CD14-positive monocyte (primary cell): ENCODE measurements at regions not wholly inside any gene's neighbourhood (a gene's known extent, or its start where the extent isn't known, plus 50 kb on each side); places are given as distances from the start of the nearest gene placed in this dataset.

Experiments
- DNase-seq, 3 donors: peaks; one replicate each; pipeline ENCODE4 v3.0.0-alpha.2; 2011 to 2022
- H2AFZ ChIP-seq: 2 replicates; pipeline ENCODE4 v1.6.0; 2012; ENCODE audit warnings: mild to moderate bottlenecking, low read depth, low read length, inconsistent platforms; ENCODE audit not compliant: insufficient read depth, poor library complexity, severe bottlenecking
- H3K27ac ChIP-seq, 2 donors: 1 replicate in 1 of 2; 2 replicates in 1 of 2; pipeline ENCODE4 v1.5.1; 2012 to 2013; ENCODE audit warnings: low read length in 2 of 2, control low read depth in 1 of 2, inconsistent platforms in 1 of 2, low read depth in 1 of 2, mild to moderate bottlenecking in 1 of 2
- H3K27me3 ChIP-seq, 2 donors: one replicate each; pipeline versions ENCODE4 v1.6.0 to v1.6.1; 2011 to 2013; ENCODE audit warnings: low read length in 2 of 2; ENCODE audit not compliant: control insufficient read depth in 2 of 2, insufficient read depth in 2 of 2
- H3K36me3 ChIP-seq, 2 donors: replicated peaks in 1 of 2; 1 replicate in 1 of 2; 2 replicates in 1 of 2; pipeline versions ENCODE4 v1.5.1 to v1.6.1; 2012 to 2013; ENCODE audit warnings: low read length in 2 of 2, control low read depth in 1 of 2, inconsistent platforms in 1 of 2, mild to moderate bottlenecking in 1 of 2; ENCODE audit not compliant: insufficient read depth in 2 of 2, control insufficient read depth in 1 of 2
- H3K4me1 ChIP-seq, 2 donors: 1 replicate in 1 of 2; 2 replicates in 1 of 2; pipeline versions ENCODE4 v1.5.1 to v1.6.1; 2012 to 2013; ENCODE audit warnings: low read length in 2 of 2, control low read depth in 1 of 2, inconsistent platforms in 1 of 2, mild to moderate bottlenecking in 1 of 2, moderate library complexity in 1 of 2; ENCODE audit not compliant: insufficient read depth in 2 of 2, control insufficient read depth in 1 of 2
- H3K4me2 ChIP-seq: replicated peaks from 2 replicates; pipeline ENCODE3; 2012; ENCODE audit warnings: low read length, moderate library complexity, mild to moderate bottlenecking; ENCODE audit not compliant: poor library complexity, severe bottlenecking; ENCODE audit errors: extremely low read depth
- H3K4me3 ChIP-seq, 3 experiments: fragments of 200-600 bp in 1 of 3; sonication (generic) in 1 of 3; replicated peaks in 1 of 3; 1 replicate in 2 of 3; 2 replicates in 1 of 3; pipeline ENCODE4 v1.5.1; 2011 to 2013; ENCODE audit warnings: low read length in 3 of 3, mild to moderate bottlenecking in 3 of 3, control low read depth in 2 of 3, low read depth in 2 of 3, inconsistent platforms in 1 of 3, moderate library complexity in 1 of 3
- H3K79me2 ChIP-seq: 2 replicates; pipeline ENCODE4 v1.6.0; 2012; ENCODE audit warnings: mild to moderate bottlenecking, control low read depth, inconsistent platforms, low read length, moderate library complexity; ENCODE audit not compliant: insufficient read depth
- H3K9ac ChIP-seq: 2 replicates; pipeline ENCODE4 v1.6.0; 2017; ENCODE audit warnings: low read length, mild to moderate bottlenecking; ENCODE audit not compliant: insufficient read depth, poor library complexity, severe bottlenecking
- H3K9me3 ChIP-seq, 2 donors: replicated peaks in 1 of 2; 1 replicate in 1 of 2; 2 replicates in 1 of 2; pipeline versions ENCODE4 v1.5.1 to v1.6.1; 2012 to 2013; ENCODE audit warnings: low read length in 2 of 2, control low read depth in 1 of 2; ENCODE audit not compliant: control insufficient read depth in 1 of 2, insufficient read depth in 1 of 2
- H4K20me1 ChIP-seq: 2 replicates; pipeline ENCODE4 v1.6.0; 2012; ENCODE audit warnings: mild to moderate bottlenecking, low read length, control low read depth, moderate library complexity; ENCODE audit not compliant: insufficient read depth
- H3K27ac Mint-ChIP-seq, 7 donors: one replicate each; pipeline ENCODE4 v1.8.0; 2020; ENCODE audit warnings: mild to moderate bottlenecking in 7 of 7, mixed read lengths in 7 of 7, moderate library complexity in 6 of 7, inconsistent platforms in 2 of 7
- H3K27me3 Mint-ChIP-seq, 3 donors: one replicate each; pipeline ENCODE4 v1.8.0; 2021 to 2022; ENCODE audit warnings: low read depth in 3 of 3, mild to moderate bottlenecking in 3 of 3, mixed read lengths in 3 of 3, moderate library complexity in 3 of 3, inconsistent platforms in 1 of 3
- H3K36me3 Mint-ChIP-seq, 2 donors: one replicate each; pipeline ENCODE4 v1.8.0; 2020; ENCODE audit warnings: mixed read lengths in 2 of 2, inconsistent platforms in 1 of 2, mild to moderate bottlenecking in 1 of 2
- H3K4me1 Mint-ChIP-seq: one replicate; pipeline ENCODE4 v1.8.0; 2020; ENCODE audit warnings: mild to moderate bottlenecking, mixed read lengths
- H3K4me3 Mint-ChIP-seq, 2 donors: one replicate each; pipeline ENCODE4 v1.8.0; 2020; ENCODE audit warnings: mild to moderate bottlenecking in 2 of 2, mixed read lengths in 2 of 2, moderate library complexity in 1 of 2
- H3K9me3 Mint-ChIP-seq, 7 donors: one replicate each; pipeline ENCODE4 v1.8.0; 2020 to 2022; ENCODE audit warnings: mixed read lengths in 7 of 7, mild to moderate bottlenecking in 6 of 7, moderate library complexity in 6 of 7, inconsistent platforms in 2 of 7
- WGBS: methylation state at CpG from one replicate; pipeline ENCODE4 v1.1.5; 2013; ENCODE audit warnings: missing lambda C conversion rate; ENCODE audit not compliant: insufficient coverage; 5-methylcytosine and 5-hydroxymethylcytosine counted together
- intact Hi-C, 2 donors: fragments of 100-400 bp; cut with micrococcal nuclease; formaldehyde crosslinking; loops; one replicate each; pipeline versions ENCODE4 v1.15.0 to v1.15.1; 2023
- TF ChIP-seq, protein P1 (sequence below): fragments of 200-600 bp; IDR thresholded peaks from one replicate; pipeline ENCODE4 v1.8.0; 2022; ENCODE audit warnings: antibody characterized with exemption, mild to moderate bottlenecking

GRCh38 chr11:69918231-69918937 lies 99.2 kb upstream of the FGF3 start:
- Mint-ChIP-seq H3K4me3 (no peak overlapping the region), H3K4me1 (no peaks in the 10 kb centered on the region), H3K9me3 (peaks cover 2 to 12% (median 7%) of the 10 kb centered on the region in 7 donors), H3K27me3 (peaks cover 15 to 35% (median 27%) of the 10 kb centered on the region in 3 donors), H3K36me3 (no peaks in the 10 kb centered on the region), H3K27ac (peak overlapping the region in 1 of 7 donors; percentile 40)
- Histone ChIP-seq H3K9me3 (no peaks in the 10 kb centered on the region), H3K36me3 (no peaks in the 10 kb centered on the region), H4K20me1 (no peaks in the 10 kb centered on the region), H2AFZ (no peak overlapping the region), H3K4me1 (no peaks in the 10 kb centered on the region), H3K4me2 (no peak overlapping the region), H3K9ac (no peak overlapping the region), H3K4me3 (no peak overlapping the region), H3K79me2 (no peaks in the 10 kb centered on the region), H3K27ac (no peak overlapping the region), H3K27me3 (peaks cover 0 to 6% of the 10 kb centered on the region in 2 donors)
- no peak for DNase-seq
- TF ChIP-seq, protein P1, sequence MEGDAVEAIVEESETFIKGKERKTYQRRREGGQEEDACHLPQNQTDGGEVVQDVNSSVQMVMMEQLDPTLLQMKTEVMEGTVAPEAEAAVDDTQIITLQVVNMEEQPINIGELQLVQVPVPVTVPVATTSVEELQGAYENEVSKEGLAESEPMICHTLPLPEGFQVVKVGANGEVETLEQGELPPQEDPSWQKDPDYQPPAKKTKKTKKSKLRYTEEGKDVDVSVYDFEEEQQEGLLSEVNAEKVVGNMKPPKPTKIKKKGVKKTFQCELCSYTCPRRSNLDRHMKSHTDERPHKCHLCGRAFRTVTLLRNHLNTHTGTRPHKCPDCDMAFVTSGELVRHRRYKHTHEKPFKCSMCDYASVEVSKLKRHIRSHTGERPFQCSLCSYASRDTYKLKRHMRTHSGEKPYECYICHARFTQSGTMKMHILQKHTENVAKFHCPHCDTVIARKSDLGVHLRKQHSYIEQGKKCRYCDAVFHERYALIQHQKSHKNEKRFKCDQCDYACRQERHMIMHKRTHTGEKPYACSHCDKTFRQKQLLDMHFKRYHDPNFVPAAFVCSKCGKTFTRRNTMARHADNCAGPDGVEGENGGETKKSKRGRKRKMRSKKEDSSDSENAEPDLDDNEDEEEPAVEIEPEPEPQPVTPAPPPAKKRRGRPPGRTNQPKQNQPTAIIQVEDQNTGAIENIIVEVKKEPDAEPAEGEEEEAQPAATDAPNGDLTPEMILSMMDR = no peak
- intact Hi-C loops = no loop called here
- WGBS = 52% methylated on average over 37 of the region's 38 CpGs

GRCh38 chr11:69918938-69919650 lies 99.9 kb upstream of the FGF3 start:
- H3K4me3 ChIP-seq = no peak overlapping the region
- intact Hi-C loops = no loop called here
- Mint-ChIP-seq H3K27ac (no peak overlapping the region), H3K27me3 (peaks cover 15 to 39% (median 27%) of the 10 kb centered on the region in 3 donors), H3K36me3 (no peaks in the 10 kb centered on the region), H3K9me3 (peaks cover 2 to 12% (median 7%) of the 10 kb centered on the region in 7 donors), H3K4me3 (no peak overlapping the region), H3K4me1 (no peaks in the 10 kb centered on the region)
- no peaks in the 10 kb centered on the region for H3K4me1 ChIP-seq
- peaks cover 0 to 6% of the 10 kb centered on the region in 2 donors for H3K27me3 ChIP-seq
- peak; percentile 20 to 59 (median 39) for DNase-seq
- H2AFZ ChIP-seq = no peak overlapping the region
- H4K20me1 ChIP-seq = no peaks in the 10 kb centered on the region
- H3K9ac ChIP-seq = no peak overlapping the region
- no peaks in the 10 kb centered on the region for H3K36me3 ChIP-seq
- no peaks in the 10 kb centered on the region for H3K79me2 ChIP-seq
- no peak overlapping the region for H3K27ac ChIP-seq
- no peak overlapping the region for H3K4me2 ChIP-seq
- 42% methylated on average over 31 of the region's 32 CpGs for WGBS
- TF ChIP-seq, protein P1 = peak; percentile 87
- no peaks in the 10 kb centered on the region for H3K9me3 ChIP-seq
